Upper lobe of left lung (tissue), 4 donors: ENCODE measurements at regions not wholly inside any gene's neighbourhood (a gene's known extent, or its start where the extent isn't known, plus 50 kb on each side); places are given as distances from the start of the nearest gene placed in this dataset.

Experiments
- EP300 ChIP-seq, 4 donors: sonication (generic); formaldehyde crosslinking; IDR thresholded peaks; one replicate each; pipeline ENCODE4 v1.5.1; 2017; ENCODE audit warnings: antibody characterized with exemption in 4 of 4, control low read depth in 2 of 4
- POLR2A ChIP-seq, 4 donors: fragments of 450-650 bp; IDR thresholded peaks; one replicate each; pipeline ENCODE4 v1.5.1; 2016 to 2017; ENCODE audit warnings: antibody characterized with exemption in 4 of 4, mild to moderate bottlenecking in 2 of 4
- POLR2AphosphoS5 ChIP-seq, 2 donors: sonication (generic); formaldehyde crosslinking; IDR thresholded peaks; one replicate each; pipeline ENCODE4 v1.5.1; 2017; ENCODE audit warnings: antibody characterized with exemption in 2 of 2
- TF ChIP-seq, protein P1 (sequence below), 6 experiments: fragments of 450-650 bp in 4 of 6; fragments of 200-600 bp in 2 of 6; sonication (generic) in 2 of 6; IDR thresholded peaks; one replicate each; pipeline ENCODE4 v1.5.1; 2016 to 2019; ENCODE audit warnings: antibody characterized with exemption in 6 of 6

- TF ChIP-seq POLR2A (IDR thresholded peaks at IDR 0.05) (no peak), POLR2AphosphoS5 (IDR thresholded peaks at IDR 0.05) (no peak), EP300 (IDR thresholded peaks at IDR 0.05) (no peak)
- TF ChIP-seq, protein P1, sequence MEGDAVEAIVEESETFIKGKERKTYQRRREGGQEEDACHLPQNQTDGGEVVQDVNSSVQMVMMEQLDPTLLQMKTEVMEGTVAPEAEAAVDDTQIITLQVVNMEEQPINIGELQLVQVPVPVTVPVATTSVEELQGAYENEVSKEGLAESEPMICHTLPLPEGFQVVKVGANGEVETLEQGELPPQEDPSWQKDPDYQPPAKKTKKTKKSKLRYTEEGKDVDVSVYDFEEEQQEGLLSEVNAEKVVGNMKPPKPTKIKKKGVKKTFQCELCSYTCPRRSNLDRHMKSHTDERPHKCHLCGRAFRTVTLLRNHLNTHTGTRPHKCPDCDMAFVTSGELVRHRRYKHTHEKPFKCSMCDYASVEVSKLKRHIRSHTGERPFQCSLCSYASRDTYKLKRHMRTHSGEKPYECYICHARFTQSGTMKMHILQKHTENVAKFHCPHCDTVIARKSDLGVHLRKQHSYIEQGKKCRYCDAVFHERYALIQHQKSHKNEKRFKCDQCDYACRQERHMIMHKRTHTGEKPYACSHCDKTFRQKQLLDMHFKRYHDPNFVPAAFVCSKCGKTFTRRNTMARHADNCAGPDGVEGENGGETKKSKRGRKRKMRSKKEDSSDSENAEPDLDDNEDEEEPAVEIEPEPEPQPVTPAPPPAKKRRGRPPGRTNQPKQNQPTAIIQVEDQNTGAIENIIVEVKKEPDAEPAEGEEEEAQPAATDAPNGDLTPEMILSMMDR (IDR thresholded peaks at IDR 0.05) = no peak
These were observed 284.0 kb upstream of the FRG1 start for GRCh38 chr4:189656641-189657040.
